Suprapubic skin (tissue), 3 donors: ENCODE measurements at regions not wholly inside any gene's neighbourhood (a gene's known extent, or its start where the extent isn't known, plus 50 kb on each side); places are given as distances from the start of the nearest gene placed in this dataset.

Experiments used
- CTCF ChIP-seq, 2 donors: fragments of 200-600 bp in 1 of 2; fragments of 450-650 bp in 1 of 2; sonication (generic) in 1 of 2; IDR thresholded peaks; one replicate each; pipeline ENCODE4 v1.5.1; 2016 to 2019; ENCODE audit warnings: antibody characterized with exemption in 2 of 2, mild to moderate bottlenecking in 1 of 2, moderate library complexity in 1 of 2
- EP300 ChIP-seq: sonication (generic); formaldehyde crosslinking; IDR thresholded peaks from one replicate; pipeline ENCODE4 v1.6.1; 2017; ENCODE audit warnings: antibody characterized with exemption
- POLR2A ChIP-seq, 2 donors: fragments of 450-650 bp; IDR thresholded peaks; one replicate each; pipeline ENCODE4 v1.6.1; 2017; ENCODE audit warnings: antibody characterized with exemption in 2 of 2, mild to moderate bottlenecking in 2 of 2, moderate library complexity in 2 of 2

GRCh38 chr5:4797445-4797844 lies 342.7 kb upstream of the ADAMTS16 start:
- TF ChIP-seq POLR2A (IDR thresholded peaks at IDR 0.05) (no peak), CTCF (IDR thresholded peaks at IDR 0.05) (no peak), EP300 (no peak)
